Dermis microvascular lymphatic vessel endothelial cell (primary cell): ENCODE measurements at regions not wholly inside any gene's neighbourhood (a gene's known extent, or its start where the extent isn't known, plus 50 kb on each side); places are given as distances from the start of the nearest gene placed in this dataset.
"Not testable (repeated sequence)": the region's sequence is repeated elsewhere in the genome, so short reads cannot be mapped to it uniquely, and the experiment has no call there.

ENCODE experiments used
- DNase-seq, 2 donors: peaks; one replicate each; pipeline versions ENCODE4 v3.0.0 to v3.0.0-alpha.2; 2010; ENCODE audit warnings: low read depth in 2 of 2

DNA sequence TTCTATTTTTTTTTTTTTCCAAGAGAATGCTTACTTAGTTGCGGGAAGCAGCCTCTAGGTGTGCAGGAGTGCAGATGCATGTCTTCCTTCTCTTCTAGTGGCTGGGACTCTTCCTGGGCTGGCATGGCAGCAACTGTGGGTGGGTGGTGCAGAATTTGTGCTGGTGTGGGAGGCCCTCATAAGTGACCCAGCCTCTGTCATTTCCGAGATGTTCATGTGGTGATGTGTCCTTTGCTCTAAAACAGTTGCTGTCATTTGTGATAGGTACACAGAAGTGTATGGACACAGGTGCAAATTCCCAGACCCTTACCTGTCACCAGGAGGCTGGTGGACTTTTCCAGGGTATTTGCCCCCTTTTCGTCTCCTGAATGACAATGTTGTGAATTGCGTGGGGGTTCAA is 367.7 kb downstream of the KCNRG start:
- DNase-seq = no peak

DNA sequence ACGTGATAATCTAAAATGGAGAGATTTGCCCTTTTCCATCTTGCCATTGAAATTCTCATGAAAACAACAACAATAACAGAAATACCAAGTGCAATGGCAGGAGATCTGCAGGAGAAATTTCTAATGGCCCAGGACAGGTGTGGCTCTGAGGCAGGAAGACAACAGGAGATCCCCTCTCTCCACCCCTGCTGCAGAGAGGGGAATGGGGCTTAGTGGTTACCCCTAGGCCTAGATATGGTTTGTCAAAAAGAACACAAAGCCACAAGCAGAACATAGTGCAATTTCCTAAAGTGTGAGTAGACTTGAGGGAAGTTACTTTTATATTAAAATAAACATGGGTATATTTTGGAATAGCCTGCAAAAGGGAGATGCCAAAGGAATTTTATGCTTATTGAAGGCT is 369.5 kb downstream of the KCNRG start:
- DNase-seq = no peak

DNA sequence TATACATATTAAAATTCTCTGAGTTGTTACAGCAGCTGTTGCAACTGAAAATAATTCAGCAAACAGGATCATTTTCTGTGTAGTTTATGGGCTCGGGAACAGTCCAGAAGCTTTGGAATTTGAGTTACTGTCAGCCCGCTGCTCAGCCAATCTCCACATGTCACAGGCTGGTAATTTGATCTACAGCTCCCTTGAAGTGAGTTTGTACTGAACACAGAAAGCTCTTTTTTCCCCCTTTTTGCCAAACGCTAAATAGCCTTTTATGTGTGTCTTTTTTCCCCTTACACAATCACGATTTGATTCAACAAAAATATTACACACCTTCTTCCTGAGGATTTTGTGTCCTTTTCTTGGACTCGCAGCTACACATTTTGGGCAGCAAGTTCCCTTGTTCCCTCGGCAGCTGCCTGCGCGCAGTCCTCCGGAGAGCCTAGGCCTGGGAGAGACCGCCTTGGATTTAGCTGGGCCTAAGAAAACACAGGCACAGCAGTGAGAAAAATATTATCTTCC is 371.4 kb downstream of the KCNRG start:
- DNase-seq = no peak

DNA sequence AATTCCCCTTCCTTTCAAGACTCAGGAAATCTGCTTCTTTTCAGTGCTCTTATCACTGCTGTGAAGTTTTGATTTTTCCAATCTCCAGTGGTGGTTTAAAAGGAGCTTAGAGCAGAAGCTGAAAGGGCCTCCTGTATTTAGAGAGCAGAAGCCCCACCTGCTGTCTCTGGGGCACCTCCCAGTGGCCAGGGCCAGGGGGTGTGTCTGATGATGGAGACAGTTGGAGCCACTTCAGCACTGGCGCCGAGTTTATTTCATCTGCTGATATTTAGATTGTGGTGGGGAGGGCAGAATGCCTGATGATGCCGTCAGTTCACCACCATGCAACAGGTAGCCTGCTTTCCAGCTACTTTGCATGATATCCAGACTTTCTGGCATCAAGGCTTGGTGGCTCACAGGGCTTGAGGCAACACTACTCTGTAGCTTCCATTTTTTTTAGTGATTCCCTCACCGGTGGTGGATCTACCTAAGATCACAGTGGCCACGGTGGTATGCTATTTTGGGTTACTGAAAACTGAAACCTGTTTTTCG is 371.9 kb downstream of the KCNRG start:
- peak in 1 of 2 donors; percentile 29 for DNase-seq

DNA sequence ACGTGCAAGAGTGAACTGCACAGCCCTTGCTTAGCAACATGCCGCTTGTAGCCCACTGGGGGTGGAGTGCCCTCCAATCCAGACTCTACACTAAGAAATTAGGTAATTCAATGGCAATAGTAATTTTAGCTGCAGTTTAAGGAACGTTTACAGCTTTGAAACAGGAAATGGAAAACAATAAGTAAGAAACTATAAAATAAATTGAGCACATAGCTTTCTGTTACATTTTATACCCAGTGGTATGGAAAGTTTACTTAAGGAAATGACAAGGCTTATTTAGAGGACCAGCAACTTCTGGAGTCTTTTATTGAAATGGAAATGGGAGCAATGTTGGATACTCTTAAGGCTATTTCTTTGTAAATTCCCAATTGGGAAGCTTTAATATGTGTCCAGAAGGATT is 373.2 kb downstream of the KCNRG start:
- DNase-seq = peak in 1 of 2 donors; percentile 76

DNA sequence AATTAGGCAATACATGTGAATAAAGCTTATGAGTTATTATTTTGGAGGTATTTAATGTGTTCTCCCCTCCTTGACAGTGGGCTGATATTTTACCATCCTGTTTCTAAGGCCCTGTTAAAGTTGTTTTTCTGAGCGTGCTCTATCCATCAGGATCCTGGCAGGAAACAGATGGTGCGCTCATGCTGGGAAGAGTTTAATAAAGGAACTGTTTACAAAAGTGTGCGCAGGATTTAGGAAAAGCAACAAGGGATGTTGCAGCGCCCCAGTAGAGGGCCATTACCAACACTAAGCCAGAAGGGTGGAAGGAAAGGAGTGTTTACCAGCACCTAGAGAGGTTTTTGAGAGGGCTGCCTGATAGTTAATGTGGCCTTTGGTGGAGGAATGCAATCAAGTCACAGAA is 374.5 kb downstream of the KCNRG start:
- DNase-seq = peak; percentile 68 to 94

DNA sequence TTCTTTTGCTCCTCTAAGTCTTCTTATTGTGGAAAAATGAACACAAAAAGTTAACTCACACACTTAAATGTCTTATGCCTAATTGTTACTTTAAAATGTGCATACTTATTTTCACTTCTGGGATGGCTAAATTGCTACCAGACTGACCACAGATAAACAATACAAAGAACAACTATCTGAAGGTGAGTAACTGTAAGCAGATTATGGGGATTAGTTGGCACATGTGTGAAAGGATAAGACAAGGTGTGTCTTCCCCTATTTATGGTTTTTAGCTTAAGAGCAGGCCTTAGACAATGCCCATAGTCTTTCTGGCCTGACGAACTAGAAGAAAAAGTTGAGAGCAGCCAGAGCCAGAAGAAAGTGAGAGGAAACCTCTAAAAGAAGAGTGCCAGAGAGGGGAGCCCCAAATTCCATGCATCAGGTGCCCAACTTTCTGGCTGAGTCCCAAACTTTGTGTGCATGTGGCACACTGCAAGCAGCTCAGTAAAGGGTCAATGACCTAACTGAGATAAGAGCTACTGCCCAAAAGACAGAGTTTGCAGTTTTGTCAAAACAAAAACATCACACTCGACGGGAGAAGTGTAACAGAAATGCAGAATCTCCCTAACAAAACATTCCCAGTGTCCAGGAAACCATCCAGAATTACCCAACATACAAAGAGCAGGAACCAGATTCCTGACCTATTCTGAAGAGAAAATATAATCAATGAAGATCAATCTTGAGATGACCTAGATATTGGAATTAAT is 375.4 kb downstream of the KCNRG start:
- peak; percentile 50 to 58 for DNase-seq

DNA sequence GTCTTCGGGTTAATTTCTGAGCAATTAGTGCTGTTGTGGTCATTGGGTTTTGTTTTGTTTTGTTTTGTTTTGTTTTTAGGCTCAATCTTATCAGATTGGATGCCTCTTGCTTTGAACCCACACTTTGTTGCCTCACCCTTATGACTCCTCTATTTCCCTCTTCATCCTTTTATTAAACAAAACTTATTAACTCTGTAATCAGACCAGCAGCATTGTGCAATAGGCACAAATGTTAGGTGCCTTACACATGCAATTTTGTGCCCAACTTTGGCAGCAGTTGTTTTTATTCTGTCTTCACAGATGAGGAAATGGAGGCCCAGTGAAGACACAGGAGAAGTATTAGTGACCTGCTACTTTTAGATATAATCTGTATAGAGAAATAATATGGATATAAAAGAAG is 377.7 kb downstream of the KCNRG start:
- no peak for DNase-seq

DNA sequence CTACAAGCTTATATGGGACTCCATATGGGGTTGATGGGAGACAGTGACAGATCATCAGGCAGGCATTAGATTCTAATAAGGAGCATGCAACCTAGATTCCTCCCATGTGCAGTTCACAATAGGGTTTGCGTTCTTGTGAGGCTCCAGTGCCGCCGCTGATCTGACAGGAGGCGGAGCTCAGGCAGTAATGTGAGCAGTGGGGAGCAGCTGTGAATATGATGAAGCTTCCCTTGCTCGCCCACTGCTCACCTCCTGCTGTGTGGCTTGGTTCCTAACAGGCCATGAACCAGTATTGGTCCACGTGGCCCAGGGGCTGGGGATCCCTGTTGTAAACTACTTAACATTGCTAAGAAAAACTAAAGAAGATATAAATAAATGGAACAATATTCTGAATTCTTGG is 378.4 kb downstream of the KCNRG start:
- peak in 1 of 2 donors; percentile 50 for DNase-seq

DNA sequence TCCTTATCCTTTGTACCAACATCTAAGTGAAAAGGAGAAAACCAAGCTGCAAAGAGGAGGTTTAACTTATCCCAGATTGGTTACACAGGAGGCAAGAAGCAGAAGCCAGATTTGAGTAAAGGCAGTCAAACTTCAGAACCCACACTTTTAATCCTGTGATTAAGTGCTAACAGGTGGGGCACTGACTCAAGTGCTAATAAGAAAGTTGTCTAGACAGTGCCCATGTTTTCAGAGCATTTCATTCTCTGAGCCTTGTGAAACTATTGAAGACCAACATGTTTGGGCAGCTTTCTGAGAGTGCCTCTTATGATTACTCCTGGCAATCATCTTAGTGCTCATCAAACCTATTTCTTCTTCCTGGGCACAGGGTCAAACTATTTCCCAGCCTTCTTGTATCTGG is 380.8 kb downstream of the KCNRG start:
- DNase-seq = no peak

DNA sequence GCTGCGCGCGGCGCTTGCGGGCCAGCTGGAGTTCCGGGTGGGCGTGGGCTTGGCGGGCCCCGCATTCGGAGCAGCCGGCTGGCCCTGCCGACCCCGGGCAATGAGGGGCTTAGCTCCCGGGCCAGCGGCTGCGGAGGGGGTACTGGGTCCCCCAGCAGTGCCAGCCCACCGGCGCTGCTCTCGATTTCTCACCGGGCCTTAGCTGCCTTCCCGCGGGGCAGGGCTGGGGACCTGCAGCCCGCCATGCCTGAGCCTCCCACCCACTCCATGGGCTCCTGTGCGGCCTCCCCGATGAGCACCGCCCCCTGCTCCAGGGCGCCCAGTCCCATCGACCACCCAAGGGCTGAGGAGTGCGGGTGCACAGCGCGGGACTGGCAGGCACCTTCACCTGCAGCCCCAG is 381.4 kb downstream of the KCNRG start:
- not testable (repeated sequence) for DNase-seq

DNA sequence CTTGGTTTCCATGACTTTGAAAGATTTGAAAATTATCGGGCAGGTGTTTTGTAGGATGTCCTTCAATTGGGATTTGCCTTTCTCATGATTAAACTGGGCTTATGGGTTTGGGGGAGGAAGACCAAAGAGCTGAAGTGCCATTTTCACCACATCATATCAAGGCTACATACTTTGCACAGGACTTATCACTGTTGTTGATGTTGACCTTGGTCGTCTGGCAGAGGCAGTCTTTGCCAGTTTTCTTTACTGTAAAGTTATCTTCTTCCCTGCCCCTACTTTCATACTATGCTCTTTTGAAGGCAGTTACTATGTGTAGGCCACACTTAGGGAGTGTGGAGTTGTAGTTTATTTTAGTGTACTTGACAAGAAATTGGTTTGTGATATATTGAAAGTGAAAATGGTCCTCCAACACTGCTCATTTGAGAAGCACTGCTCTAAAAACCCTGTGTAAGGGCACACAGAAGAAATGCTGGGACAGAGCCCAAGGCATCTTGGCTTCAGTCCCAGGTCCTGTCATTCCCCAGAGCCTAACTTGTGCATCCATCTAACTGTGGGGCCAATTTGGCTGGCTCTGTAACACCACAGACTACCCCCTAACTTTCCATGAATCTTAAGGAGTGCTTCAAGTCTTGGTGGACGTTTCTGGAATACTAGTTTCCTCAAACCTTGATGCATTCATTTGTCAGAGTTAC is 384.9 kb downstream of the KCNRG start:
- DNase-seq = no peak

DNA sequence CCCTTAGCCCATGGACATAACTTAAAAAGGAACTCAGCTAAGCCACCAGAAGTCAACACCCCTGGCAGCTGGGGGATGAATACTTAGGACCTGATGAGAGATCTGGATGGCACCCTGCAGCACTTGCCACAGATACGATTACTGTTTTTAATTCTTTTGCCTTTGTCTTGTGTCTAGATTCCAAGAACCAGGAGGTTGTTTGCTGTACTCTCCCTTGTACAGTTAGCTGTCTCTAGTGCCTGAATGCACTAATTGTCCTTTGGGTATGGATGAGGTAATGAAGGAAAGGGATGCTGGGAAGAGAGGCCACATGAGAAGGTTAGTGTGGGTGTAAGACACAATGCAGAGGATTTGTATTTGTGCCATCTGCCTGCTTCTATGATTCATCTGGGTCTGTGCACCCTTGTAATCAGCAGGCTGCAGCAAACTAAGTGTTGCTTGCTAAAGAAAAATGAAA is 385.8 kb downstream of the KCNRG start:
- DNase-seq = peak in 1 of 2 donors; percentile 33

DNA sequence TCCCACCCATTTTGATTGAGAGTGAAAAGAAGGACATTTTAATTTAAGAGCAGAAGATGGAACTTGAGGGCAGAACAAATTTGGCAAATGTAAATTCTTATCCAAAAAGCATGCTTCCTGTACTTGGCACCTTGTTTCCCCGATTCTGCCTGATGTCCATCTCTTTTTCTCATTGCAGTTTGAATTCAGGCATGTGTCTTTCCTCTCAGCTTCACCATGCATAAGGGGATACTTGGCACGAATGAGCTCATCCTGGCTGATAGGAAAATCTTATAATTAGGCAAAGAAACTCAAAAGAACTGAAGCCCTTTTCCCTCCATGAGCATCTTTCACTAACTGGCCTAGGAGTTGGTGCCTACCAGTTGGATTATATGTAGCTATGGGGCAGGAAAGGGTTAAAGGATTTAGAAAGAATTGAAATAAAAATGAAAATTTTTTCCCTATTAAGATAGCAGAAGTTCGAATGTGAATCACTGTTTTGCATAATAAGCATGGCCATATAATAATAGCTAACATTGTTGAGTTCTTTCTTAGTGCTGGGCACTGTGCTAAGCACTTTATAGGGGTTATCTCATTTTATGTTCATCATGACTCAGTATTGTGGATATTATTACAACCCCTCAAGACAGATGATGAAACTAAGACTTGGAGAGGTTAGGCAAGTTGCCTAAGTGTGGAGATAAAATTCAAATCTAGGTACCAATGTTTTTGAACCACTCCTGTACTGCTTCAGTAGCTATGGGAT is 386.6 kb downstream of the KCNRG start:
- no peak for DNase-seq

DNA sequence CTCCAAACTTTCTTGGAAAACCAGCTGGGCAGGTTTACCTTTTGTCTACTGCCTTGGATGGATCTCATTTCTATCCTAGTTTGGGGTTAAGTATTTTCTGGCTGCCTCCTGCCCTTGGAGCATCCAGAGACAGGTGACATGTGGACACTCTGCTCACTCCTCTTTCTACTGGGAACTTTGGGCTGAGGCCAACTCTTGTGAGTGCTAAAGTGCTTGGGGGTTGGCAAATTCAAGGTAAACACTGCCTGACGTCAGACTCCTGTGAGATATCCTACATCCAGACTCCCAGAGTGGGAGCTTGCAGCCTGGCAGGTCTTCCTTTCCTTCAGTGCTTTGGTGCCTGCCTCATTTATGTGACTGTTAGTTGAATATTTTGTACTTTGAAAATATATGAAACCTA is 388.1 kb downstream of the KCNRG start:
- DNase-seq = no peak

DNA sequence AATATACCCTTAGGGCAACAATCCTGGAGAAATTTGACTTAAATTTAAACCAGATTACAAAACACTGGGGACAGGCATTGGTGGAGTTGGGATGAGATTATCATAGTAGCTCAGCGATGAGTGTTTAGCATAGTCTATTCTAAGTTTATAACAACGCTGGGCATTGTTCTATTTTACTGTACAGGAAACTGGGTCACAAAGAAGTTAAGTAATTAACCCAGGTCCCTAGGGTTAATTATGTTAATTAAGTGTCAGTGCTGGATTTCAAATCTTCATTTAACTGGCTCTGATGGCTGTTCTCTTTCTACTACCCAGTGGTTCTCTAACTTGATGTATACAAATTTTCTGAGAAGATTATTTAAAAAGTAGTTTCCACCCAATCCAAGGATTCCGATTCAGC is 388.9 kb downstream of the KCNRG start:
- DNase-seq = no peak

DNA sequence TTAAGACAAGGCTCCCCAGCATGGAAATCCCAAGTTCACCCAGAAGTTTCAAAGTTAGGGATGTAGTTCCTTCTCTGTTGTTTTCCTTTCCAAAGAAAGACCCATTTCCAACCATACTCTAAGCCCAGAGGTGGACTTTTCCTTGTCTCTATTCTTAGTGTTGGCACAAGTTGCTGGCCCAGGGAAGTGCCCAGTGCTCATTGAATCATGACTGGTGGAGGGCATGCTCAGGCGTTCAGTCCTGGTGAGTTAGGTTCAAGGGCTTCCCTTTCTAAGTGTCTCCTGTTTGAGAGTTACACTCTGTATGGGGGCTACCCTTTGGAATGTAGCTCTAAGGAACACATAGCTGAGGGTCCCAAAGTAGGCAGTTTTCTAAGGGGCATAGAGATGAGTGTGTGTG is 389.5 kb downstream of the KCNRG start:
- no peak for DNase-seq

DNA sequence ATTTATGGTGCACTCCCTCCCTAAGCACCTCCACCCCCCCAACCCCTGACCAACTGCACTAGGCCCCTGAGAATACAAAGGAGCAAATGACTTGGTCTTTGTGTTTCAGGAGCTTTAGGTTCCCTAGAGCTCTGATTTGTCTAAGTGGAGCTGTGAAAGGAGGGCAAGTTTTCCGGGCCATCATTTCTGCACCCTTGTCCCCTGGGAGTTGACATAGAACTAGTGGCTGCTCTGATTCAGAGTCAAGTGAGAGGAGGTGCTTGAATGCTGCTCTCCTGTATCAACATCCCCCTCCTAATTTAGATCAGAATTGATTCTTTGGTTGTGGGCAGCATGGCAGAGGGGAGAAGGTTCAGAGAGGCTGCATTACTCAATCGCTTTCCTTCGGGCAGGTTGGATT is 391.6 kb downstream of the KCNRG start:
- no peak for DNase-seq

DNA sequence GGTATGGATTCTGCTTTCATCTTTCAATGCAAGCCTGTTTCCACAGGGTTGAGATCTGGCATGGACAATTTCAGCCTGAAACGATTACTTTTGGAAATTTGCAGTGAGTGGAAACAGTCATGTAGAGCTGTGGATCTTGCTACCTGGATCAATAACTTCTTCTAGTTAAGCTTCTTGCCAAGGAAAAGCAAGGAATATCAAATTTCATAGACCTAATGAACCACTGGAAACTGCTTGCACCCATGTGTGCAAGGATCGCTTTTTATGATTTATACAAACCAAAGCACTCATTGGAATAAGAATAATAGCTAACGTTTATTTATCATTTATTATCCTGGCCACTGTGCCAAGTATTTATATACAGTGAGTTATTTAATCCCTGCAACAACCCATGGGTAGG is 392.8 kb downstream of the KCNRG start:
- DNase-seq = no peak

DNA sequence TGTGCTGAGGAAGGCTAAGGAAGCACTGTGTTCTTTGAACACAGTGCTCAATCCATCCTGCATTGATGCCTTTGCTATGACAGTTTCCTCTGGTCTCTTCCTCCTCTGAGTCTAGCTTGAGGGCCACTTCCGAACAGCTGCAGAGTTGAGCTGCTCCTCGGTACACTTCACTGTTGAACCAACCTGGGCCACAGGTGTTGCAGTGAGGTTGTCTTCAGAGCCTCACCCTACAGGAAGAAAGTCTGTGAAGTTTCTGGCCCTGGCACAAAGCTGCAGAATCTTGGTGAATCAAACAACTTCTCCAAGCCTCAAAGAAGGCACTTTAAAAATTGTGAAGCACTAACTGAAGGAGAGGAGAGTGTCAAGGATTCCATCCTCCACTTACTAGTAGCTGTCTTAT is 394.0 kb downstream of the KCNRG start:
- DNase-seq = no peak

DNA sequence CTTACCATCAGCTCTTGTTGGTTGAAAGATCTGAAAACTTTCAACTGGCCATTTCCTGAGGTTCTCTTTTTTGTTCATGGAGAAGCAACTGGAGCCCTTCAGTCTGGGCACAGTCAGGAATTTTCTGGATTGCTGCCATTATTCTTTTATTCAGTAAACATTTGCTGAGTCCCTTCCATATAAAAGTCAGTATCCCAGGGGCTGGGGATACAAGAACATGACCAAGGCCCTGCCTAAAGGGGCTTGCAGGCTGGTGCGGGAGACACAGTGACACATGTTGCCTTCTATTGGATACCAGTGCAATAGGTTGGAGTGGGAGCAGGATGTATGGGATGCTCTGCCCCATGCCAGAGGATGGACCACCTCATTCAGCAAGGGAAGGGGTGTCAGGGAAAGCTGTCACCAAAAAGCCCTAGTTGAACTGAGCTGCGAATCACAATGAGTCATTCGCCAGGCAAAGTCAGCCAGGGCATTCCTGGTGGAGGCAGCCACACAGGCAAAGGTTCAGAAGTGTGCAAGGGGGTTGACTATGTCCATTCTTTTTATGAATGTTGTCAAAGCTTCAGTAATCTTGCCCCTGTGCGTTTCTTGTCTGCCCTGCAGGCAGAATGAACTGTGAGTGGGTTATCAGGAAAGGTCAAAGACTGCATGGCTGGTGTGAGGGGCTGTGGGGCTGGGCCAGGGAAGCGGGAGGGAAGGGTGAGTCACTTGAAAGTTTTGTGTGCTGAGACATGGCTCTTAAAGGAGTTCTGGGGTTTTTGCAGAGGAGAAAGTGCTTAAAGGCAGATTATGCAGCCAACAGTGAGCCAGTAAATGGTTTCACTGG is 395.9 kb downstream of the KCNRG start:
- peak in 1 of 2 donors; percentile 72 for DNase-seq
